Heart right ventricle (tissue), 16 donors: ENCODE measurements at regions not wholly inside any gene's neighbourhood (a gene's known extent, or its start where the extent isn't known, plus 50 kb on each side); places are given as distances from the start of the nearest gene placed in this dataset.

Experiments
- ATAC-seq, 8 donors: fragments of 200-7000 bp; cut with Tn5 transposase; one replicate each; pipeline ENCODE4 v1.9.1; 2020; ENCODE audit warnings: mild to moderate bottlenecking in 8 of 8, moderate library complexity in 8 of 8, moderate number of reproducible peaks in 1 of 8
- DNase-seq, 2 donors: peaks; one replicate each; pipeline ENCODE4 v3.0.0-alpha.2; 2020
- H3K27ac ChIP-seq, 10 donors: fragments of 200-600 bp; sonication (generic) in 2 of 10; one replicate each; pipeline versions ENCODE4 v1.5.0 to v1.8.0; 2020 to 2022; ENCODE audit warnings: mild to moderate bottlenecking in 3 of 10
- H3K27me3 ChIP-seq, 7 donors: fragments of 200-600 bp; one replicate each; pipeline ENCODE4 v1.8.0; 2021 to 2022; ENCODE audit warnings: mild to moderate bottlenecking in 2 of 7
- H3K36me3 ChIP-seq, 9 donors: fragments of 200-600 bp; sonication (generic) in 1 of 9; one replicate each; pipeline versions ENCODE4 v1.5.0 to v1.8.0; 2020 to 2022; ENCODE audit warnings: mild to moderate bottlenecking in 2 of 9
- H3K4me1 ChIP-seq, 9 donors: fragments of 200-600 bp; sonication (generic) in 1 of 9; one replicate each; pipeline versions ENCODE4 v1.5.0 to v1.8.0; 2020 to 2022; ENCODE audit warnings: mild to moderate bottlenecking in 4 of 9
- H3K4me3 ChIP-seq, 10 donors: fragments of 200-600 bp; sonication (generic) in 2 of 10; one replicate each; pipeline versions ENCODE4 v1.5.0 to v1.8.0; 2020 to 2022; ENCODE audit warnings: mild to moderate bottlenecking in 7 of 10, moderate library complexity in 2 of 10
- H3K9me3 ChIP-seq, 11 donors: fragments of 200-600 bp in 10 of 11; sonication (generic) in 2 of 11; one replicate each; pipeline versions ENCODE4 v1.5.0 to v1.8.0; 2013 to 2022; ENCODE audit warnings: mild to moderate bottlenecking in 2 of 11, control low read depth in 1 of 11, moderate library complexity in 1 of 11
- WGBS, 2 donors: extraction: QIAGEN DNeasy Blood & Tissue Kit; methylation state at CpG; one replicate each; pipeline ENCODE4 v1.1.7; 2013; ENCODE audit warnings: inconsistent platforms in 1 of 2; 5-methylcytosine and 5-hydroxymethylcytosine counted together
- intact Hi-C, 10 donors: fragments of 100-400 bp; cut with DNase I; formaldehyde crosslinking; loops; one replicate each; pipeline versions ENCODE4 v1.11.1 to v1.14.2; 2022
- TF ChIP-seq, protein P1 (sequence below), 9 donors: fragments of 200-600 bp; sonication (generic) in 2 of 9; IDR thresholded peaks; one replicate each; pipeline versions ENCODE4 v1.5.0 to v1.8.0; 2021 to 2022; ENCODE audit warnings: antibody characterized with exemption in 9 of 9, mild to moderate bottlenecking in 5 of 9, moderate library complexity in 1 of 9
- donor health status: Arrhythmogenic right ventricular cardiomyopathy.
- donor health status: ischemic (EF 13 %, LVEDD 7.1; RV severe dilation, severe dysfunction).
- donor health status: healthy with polysubstance abuse.
- donor health status: DM: no; HTN: yes; CAD: no.
- donor health status: DM: no; HTN: no; CAD: no.
- donor health status: ischemic (EF 25% LVEDD 6.9; RV normal size, moderate dysfunction).
- donor health status: ischemic (EF 25% LVEDD 5.7; RV mildly dilated, moderate dysfunction).
- donor health status: healthy.
- donor health status: DM: yes; HTN: yes; CAD: no.
- donor health status: Ischemic cardiomyopathy.
- donor health status: ischemic (EF 35%, LVEDD 5.7; RV mildly dilated, moderate dysfunction).
- donor health status: nonischemic (EF 11% LVEDD 7.7; RV severe dilation, severe dysfunction).
- donor health status: DM: yes; HTN: yes; CAD: no.
- donor health status: PGD.
- donor health status: ischemic (EF 29% LVEDD 5.4; RV normal size, mild dysfunction).
- donor health status: nonischemic (EF 23%, LVEDD 6.1; RV moderate dilation, normal function).

DNA sequence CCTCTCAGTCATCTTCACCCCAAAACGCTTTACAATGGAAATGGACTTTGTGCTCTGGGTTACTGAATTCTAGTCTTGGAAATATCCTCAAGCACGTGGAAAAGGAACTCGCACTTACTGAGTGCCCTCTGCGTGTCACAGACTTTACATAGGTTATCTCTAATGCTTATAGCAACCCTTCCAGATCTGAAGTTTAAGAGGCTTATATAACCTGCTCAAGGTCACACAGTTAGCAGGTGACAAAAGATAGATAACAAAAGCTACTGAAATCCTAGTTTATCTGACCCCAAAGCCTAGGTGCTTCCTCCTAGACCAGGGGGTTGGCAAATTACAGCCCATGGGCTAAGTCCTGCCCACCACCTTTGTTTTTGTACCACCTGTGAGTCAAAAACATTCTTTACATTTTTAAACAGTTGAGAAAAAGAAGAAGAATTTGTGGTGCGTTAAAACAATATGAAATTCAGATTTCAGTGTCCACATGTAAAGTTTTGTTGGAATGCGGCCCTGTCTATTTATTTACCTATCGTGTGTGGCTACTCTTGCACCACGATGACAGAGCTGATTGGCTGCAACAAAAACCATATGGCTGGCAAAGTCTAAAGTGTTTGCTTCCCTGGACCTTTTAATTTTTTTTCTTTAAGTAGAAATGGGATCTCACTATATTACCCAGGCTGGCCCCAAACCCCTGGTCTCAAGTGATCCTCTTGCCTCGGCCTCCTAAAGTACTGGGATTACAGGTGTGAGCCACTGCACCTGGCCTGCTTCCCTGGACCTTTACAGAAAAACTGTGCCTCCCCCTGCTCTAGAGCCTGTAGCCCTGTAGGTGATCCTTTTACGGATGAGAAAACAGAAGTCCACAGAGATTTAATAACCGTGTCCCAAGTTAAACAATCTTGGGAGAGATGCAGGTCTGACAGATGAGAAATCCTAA is 110.2 kb upstream of the RREB1 start:
- no peaks in the 10 kb centered on the region for H3K27me3 ChIP-seq
- no peak for ATAC-seq
- TF ChIP-seq, protein P1, sequence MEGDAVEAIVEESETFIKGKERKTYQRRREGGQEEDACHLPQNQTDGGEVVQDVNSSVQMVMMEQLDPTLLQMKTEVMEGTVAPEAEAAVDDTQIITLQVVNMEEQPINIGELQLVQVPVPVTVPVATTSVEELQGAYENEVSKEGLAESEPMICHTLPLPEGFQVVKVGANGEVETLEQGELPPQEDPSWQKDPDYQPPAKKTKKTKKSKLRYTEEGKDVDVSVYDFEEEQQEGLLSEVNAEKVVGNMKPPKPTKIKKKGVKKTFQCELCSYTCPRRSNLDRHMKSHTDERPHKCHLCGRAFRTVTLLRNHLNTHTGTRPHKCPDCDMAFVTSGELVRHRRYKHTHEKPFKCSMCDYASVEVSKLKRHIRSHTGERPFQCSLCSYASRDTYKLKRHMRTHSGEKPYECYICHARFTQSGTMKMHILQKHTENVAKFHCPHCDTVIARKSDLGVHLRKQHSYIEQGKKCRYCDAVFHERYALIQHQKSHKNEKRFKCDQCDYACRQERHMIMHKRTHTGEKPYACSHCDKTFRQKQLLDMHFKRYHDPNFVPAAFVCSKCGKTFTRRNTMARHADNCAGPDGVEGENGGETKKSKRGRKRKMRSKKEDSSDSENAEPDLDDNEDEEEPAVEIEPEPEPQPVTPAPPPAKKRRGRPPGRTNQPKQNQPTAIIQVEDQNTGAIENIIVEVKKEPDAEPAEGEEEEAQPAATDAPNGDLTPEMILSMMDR (IDR thresholded peaks at IDR 0.05) = no peak
- H3K4me3 ChIP-seq = no peak overlapping the region
- H3K36me3 ChIP-seq = no peaks in the 10 kb centered on the region
- no peak overlapping the region for H3K27ac ChIP-seq
- peaks cover 0 to 4% (median 0%) of the 10 kb centered on the region in 11 donors for H3K9me3 ChIP-seq
- intact Hi-C loops = no loop called here
- no peak for DNase-seq
- 60 to 73% methylated on average over 11 of the region's 11 CpGs for WGBS, 2 donors
- peaks cover 0 to 21% (median 6%) of the 10 kb centered on the region in 9 donors for H3K4me1 ChIP-seq

DNA sequence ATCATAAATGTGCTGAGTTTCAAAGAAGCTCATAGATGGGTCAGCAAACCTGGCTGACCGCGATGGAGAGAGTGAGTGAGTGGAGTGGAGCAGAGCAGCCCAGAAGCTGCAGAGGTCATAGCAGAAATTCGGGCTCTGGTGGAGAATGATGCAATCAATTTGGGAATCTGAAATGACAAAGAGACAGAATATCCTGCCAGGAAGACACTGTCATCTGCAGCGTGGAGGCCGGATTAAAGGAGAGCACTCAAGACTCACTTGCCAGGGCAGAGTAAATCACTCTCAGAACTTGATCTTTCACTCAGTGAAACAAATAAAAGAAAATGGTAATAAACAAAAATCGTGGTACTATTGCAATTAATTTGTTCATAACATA is 109.6 kb upstream of the RREB1 start:
- WGBS, 2 donors = 51 to 54% methylated on average over 6 of the region's 6 CpGs
- ATAC-seq (peak in 1 of 8 donors; percentile 21), DNase-seq (no peak)
- intact Hi-C loops = no loop called here
- H3K27me3 ChIP-seq = no peaks in the 10 kb centered on the region
- peaks cover 0 to 21% (median 6%) of the 10 kb centered on the region in 9 donors for H3K4me1 ChIP-seq
- H3K9me3 ChIP-seq = peaks cover 0 to 4% (median 0%) of the 10 kb centered on the region in 11 donors
- no peak overlapping the region for H3K27ac ChIP-seq
- H3K4me3 ChIP-seq = no peak overlapping the region
- no peaks in the 10 kb centered on the region for H3K36me3 ChIP-seq
- TF ChIP-seq, protein P1 (IDR thresholded peaks at IDR 0.05) = no peak

DNA sequence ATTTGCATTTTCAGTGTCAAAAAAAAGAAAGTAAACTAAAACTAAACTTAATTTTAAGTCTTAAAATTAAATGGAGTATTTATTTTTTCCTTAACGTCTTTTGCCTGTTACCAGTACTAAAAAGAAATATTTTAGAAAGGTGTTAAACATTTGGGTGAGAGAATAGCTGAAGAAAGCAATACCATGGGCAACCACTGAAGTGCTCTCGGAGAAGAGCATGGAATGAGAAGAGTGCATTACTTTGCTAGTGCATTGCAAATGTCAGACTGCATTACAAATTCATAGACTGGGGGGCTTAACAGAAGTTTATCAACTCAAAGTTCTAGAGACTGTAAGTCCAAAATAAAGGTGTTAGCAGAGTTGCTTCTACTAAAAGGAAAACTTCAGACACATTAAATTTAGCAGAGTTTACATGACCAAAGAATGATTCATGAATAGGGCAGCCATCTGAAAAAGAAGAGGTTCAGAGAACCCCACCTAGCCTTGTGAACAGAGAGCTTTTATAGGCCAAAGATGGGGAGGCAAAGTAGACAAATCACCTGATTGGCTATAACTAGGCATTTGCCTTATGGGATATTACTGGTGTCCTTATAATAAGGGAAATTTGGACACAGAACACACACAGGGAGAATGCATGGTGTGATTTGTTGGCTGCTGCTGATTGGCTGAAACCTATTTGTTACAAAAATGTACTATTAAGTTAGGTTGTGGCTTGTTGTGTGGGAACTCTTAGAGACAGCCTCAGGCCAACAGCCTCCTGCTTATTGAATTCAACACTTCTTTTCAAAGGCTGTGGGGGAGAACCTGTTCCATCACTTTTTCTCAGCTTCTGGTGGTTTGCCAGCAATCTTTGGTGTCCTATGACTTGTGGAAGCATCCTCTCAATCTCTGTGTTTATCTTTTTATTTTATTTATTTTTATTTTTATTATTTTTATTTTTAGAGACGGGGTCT is 106.7 kb upstream of the RREB1 start:
- ATAC-seq (no peak), DNase-seq (no peak)
- Histone ChIP-seq H3K9me3 (peaks cover 0 to 4% (median 0%) of the 10 kb centered on the region in 11 donors), H3K27ac (no peak overlapping the region), H3K36me3 (no peaks in the 10 kb centered on the region), H3K27me3 (no peaks in the 10 kb centered on the region), H3K4me1 (peaks cover 0 to 5% (median 0%) of the 10 kb centered on the region in 9 donors), H3K4me3 (no peak overlapping the region)
- intact Hi-C loops = no loop called here
- TF ChIP-seq, protein P1 (IDR thresholded peaks at IDR 0.05) = no peak
- WGBS, 2 donors = 93 to 98% methylated on average over 3 of the region's 3 CpGs

DNA sequence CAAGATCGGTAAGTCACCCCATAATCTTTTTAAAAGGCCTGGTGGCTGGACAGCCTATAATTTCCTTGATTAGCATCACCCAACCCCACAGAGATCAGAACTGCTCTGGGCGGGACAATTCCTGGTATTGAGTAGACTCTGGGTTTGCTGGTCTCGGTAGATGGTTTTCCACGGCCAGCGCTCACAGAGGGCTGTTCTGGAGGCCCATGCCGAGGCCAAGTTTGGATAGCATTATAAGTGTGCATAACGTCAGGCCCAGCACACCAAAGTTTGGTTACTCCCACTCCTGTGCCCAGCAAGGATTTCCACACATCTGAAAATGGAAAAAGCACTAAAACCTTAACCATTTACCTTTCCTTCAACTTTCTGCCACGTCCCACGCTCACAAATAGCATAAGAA is 104.7 kb upstream of the RREB1 start:
- Histone ChIP-seq H3K4me3 (no peak overlapping the region), H3K9me3 (no peaks in the 10 kb centered on the region), H3K27me3 (no peaks in the 10 kb centered on the region), H3K4me1 (no peaks in the 10 kb centered on the region), H3K27ac (no peak overlapping the region), H3K36me3 (no peaks in the 10 kb centered on the region)
- ATAC-seq (no peak), DNase-seq (no peak)
- WGBS, 2 donors = 95 to 96% methylated on average over 9 of the region's 9 CpGs
- TF ChIP-seq, protein P1 (IDR thresholded peaks at IDR 0.05) = no peak
- intact Hi-C loops = no loop called here
